ENCODE measurements at regions not wholly inside any gene's neighbourhood (a gene's known extent, or its start where the extent isn't known, plus 50 kb on each side); places are given as distances from the start of the nearest gene placed in this dataset.

- no peaks in the 10 kb centered on the region for H3K36me3 ChIP-seq (ENCODE audit: low read length)
- no peaks in the 10 kb centered on the region for H3F3A ChIP-seq (ENCODE audit: insufficient read depth)
- H3K9me3 ChIP-seq (ENCODE audit: insufficient read depth, low read length) = no peaks in the 10 kb centered on the region
- no peak overlapping the region for H3K9ac ChIP-seq (ENCODE audit: low read length)
- no peaks in the 10 kb centered on the region for H3K27me3 ChIP-seq (ENCODE audit: low read length)
- H3K4me3 ChIP-seq (ENCODE audit: insufficient read depth, low read length, poor library complexity, severe bottlenecking) = no peak overlapping the region
- H3K9me2 ChIP-seq (replicated peaks; ENCODE audit: insufficient read depth, low read length) = no peaks in the 10 kb centered on the region
- H4K20me1 ChIP-seq (ENCODE audit: low read depth, low read length) = no peaks in the 10 kb centered on the region
- H2AFZ ChIP-seq (ENCODE audit: low read depth, low read length, severe bottlenecking) = no peak overlapping the region
- no peaks in the 10 kb centered on the region for H3K79me2 ChIP-seq (ENCODE audit: insufficient read depth, low read length)
- no peak for TF ChIP-seq EZH2phosphoT487 (conservative IDR thresholded peaks at IDR 0.05; ENCODE audit: low read length)
- no peak for TF ChIP-seq CTCF (IDR thresholded peaks at IDR 0.05; ENCODE audit: insufficient read depth, low read length, poor library complexity, severe bottlenecking)
- H3K27ac ChIP-seq (ENCODE audit: low read depth, low read length) = no peak overlapping the region
- H3K4me2 ChIP-seq (ENCODE audit: low read depth, low read length, poor library complexity, severe bottlenecking) = no peak overlapping the region
Measured at GRCh38 chr2:66279024-66279423, 155.9 kb upstream of the MEIS1 start.

- no peaks in the 10 kb centered on the region for H3K9me2 ChIP-seq (replicated peaks; ENCODE audit: insufficient read depth, low read length)
- H2AFZ ChIP-seq (ENCODE audit: low read depth, low read length, severe bottlenecking) = no peak overlapping the region
- no peaks in the 10 kb centered on the region for H3K27me3 ChIP-seq (ENCODE audit: low read length)
- H3K4me3 ChIP-seq (ENCODE audit: insufficient read depth, low read length, poor library complexity, severe bottlenecking) = no peak overlapping the region
- H3K27ac ChIP-seq (ENCODE audit: low read depth, low read length) = no peak overlapping the region
- H3K79me2 ChIP-seq (ENCODE audit: insufficient read depth, low read length) = no peaks in the 10 kb centered on the region
- no peak overlapping the region for H3K9ac ChIP-seq (ENCODE audit: low read length)
- no peaks in the 10 kb centered on the region for H3F3A ChIP-seq (ENCODE audit: insufficient read depth)
- TF ChIP-seq CTCF (IDR thresholded peaks at IDR 0.05; ENCODE audit: insufficient read depth, low read length, poor library complexity, severe bottlenecking) (no peak), EZH2phosphoT487 (conservative IDR thresholded peaks at IDR 0.05; ENCODE audit: low read length) (no peak)
- H3K9me3 ChIP-seq (ENCODE audit: insufficient read depth, low read length) = no peaks in the 10 kb centered on the region
- no peaks in the 10 kb centered on the region for H4K20me1 ChIP-seq (ENCODE audit: low read depth, low read length)
- H3K36me3 ChIP-seq (ENCODE audit: low read length) = no peaks in the 10 kb centered on the region
- H3K4me2 ChIP-seq (ENCODE audit: low read depth, low read length, poor library complexity, severe bottlenecking) = no peak overlapping the region
Measured at GRCh38 chr2:66275984-66276383, 158.9 kb upstream of the MEIS1 start.

GRCh38 chr2:66273933-66274490 is 160.9 kb upstream of the MEIS1 start:
- no peaks in the 10 kb centered on the region for H3K79me2 ChIP-seq (ENCODE audit: insufficient read depth, low read length)
- TF ChIP-seq EZH2phosphoT487 (conservative IDR thresholded peaks at IDR 0.05; ENCODE audit: low read length) (no peak), CTCF (IDR thresholded peaks at IDR 0.05; ENCODE audit: insufficient read depth, low read length, poor library complexity, severe bottlenecking) (no peak)
- H3K9me2 ChIP-seq (replicated peaks; ENCODE audit: insufficient read depth, low read length) = no peaks in the 10 kb centered on the region
- no peak overlapping the region for H3K9ac ChIP-seq (ENCODE audit: low read length)
- no peaks in the 10 kb centered on the region for H3K9me3 ChIP-seq (ENCODE audit: insufficient read depth, low read length)
- H3K4me2 ChIP-seq (ENCODE audit: low read depth, low read length, poor library complexity, severe bottlenecking) = no peak overlapping the region
- H3K36me3 ChIP-seq (ENCODE audit: low read length) = no peaks in the 10 kb centered on the region
- no peaks in the 10 kb centered on the region for H3K27me3 ChIP-seq (ENCODE audit: low read length)
- H4K20me1 ChIP-seq (ENCODE audit: low read depth, low read length) = no peaks in the 10 kb centered on the region
- no peak overlapping the region for H3K4me3 ChIP-seq (ENCODE audit: insufficient read depth, low read length, poor library complexity, severe bottlenecking)
- no peaks in the 10 kb centered on the region for H3F3A ChIP-seq (ENCODE audit: insufficient read depth)
- no peak overlapping the region for H2AFZ ChIP-seq (ENCODE audit: low read depth, low read length, severe bottlenecking)
- H3K27ac ChIP-seq (ENCODE audit: low read depth, low read length) = no peak overlapping the region
